OCI-LY1 (cell line): ENCODE measurements at regions not wholly inside any gene's neighbourhood (a gene's known extent, or its start where the extent isn't known, plus 50 kb on each side); places are given as distances from the start of the nearest gene placed in this dataset.

ENCODE experiments used
- H2AFZ ChIP-seq: fragments of 200-600 bp; sonication (generic), shearing (Covaris generic); 2 replicates; pipeline ENCODE4 v1.6.0; 2014; ENCODE audit warnings: antibody characterized with exemption, mild to moderate bottlenecking, low read length
- H3F3A ChIP-seq: fragments of 200-600 bp; sonication (generic), shearing (Covaris generic); 2 replicates; pipeline ENCODE4 v1.6.0; 2014; ENCODE audit warnings: mild to moderate bottlenecking, antibody characterized with exemption, low read length, moderate library complexity; ENCODE audit not compliant: insufficient read depth
- H3K27ac ChIP-seq: fragments of 200-600 bp; sonication (generic); 2 replicates; pipeline ENCODE4 v1.5.1; 2014; ENCODE audit warnings: low read length, mixed run types, mild to moderate bottlenecking, low read depth; ENCODE audit not compliant: poor library complexity, severe bottlenecking
- H3K27me3 ChIP-seq: fragments of 200-600 bp; sonication (generic); 2 replicates; pipeline ENCODE4 v1.6.0; 2014; ENCODE audit warnings: antibody characterized with exemption, mild to moderate bottlenecking, low read length, moderate library complexity; ENCODE audit not compliant: insufficient read depth
- H3K36me3 ChIP-seq: fragments of 200-600 bp; sonication (generic); 2 replicates; pipeline ENCODE4 v1.6.1; 2014; ENCODE audit warnings: mild to moderate bottlenecking, antibody characterized with exemption, low read length, moderate library complexity, mixed read lengths; ENCODE audit not compliant: insufficient read depth
- H3K4me1 ChIP-seq: fragments of 200-600 bp; sonication (generic); 2 replicates; pipeline ENCODE4 v1.5.1; 2014; ENCODE audit warnings: mild to moderate bottlenecking, low read length, moderate library complexity; ENCODE audit not compliant: insufficient read depth, severe bottlenecking
- H3K4me2 ChIP-seq: fragments of 200-600 bp; sonication (generic), shearing (Covaris generic); 2 replicates; pipeline ENCODE4 v1.6.1; 2014; ENCODE audit warnings: low read length
- H3K4me3 ChIP-seq: fragments of 200-600 bp; sonication (generic); 2 replicates; pipeline ENCODE4 v1.5.1; 2014; ENCODE audit warnings: low read length, low read depth, mild to moderate bottlenecking, mixed read lengths; ENCODE audit not compliant: poor library complexity, severe bottlenecking
- H3K79me2 ChIP-seq: fragments of 200-600 bp; shearing (Covaris generic); 2 replicates; pipeline ENCODE4 v1.6.1; 2016; ENCODE audit warnings: mixed run types, low read length, mixed read lengths; ENCODE audit not compliant: insufficient read depth
- H3K9ac ChIP-seq: fragments of 200-600 bp; sonication (generic), shearing (Covaris generic); 2 replicates; pipeline ENCODE4 v1.6.1; 2014; ENCODE audit warnings: mild to moderate bottlenecking, low read length, mixed read lengths
- H3K9me2 ChIP-seq: fragments of 200-600 bp; sonication (generic), shearing (Covaris generic); 2 replicates; pipeline ENCODE4 v1.6.1; 2014; ENCODE audit warnings: low read depth, mild to moderate bottlenecking, low read length, mixed read lengths
- H3K9me3 ChIP-seq: fragments of 200-600 bp; shearing (Covaris generic); 2 replicates; pipeline ENCODE4 v1.6.1; 2014; ENCODE audit warnings: low read length, mixed read lengths
- H4K20me1 ChIP-seq: fragments of 200-600 bp; sonication (generic), shearing (Covaris generic); 2 replicates; pipeline ENCODE4 v1.6.0; 2016; ENCODE audit warnings: mild to moderate bottlenecking, low read length; ENCODE audit not compliant: insufficient read depth
- CTCF ChIP-seq: fragments of 200-600 bp; sonication (generic), shearing (Covaris generic); IDR thresholded peaks from 2 replicates; pipeline ENCODE4 v1.5.1; 2017; ENCODE audit warnings: mild to moderate bottlenecking, antibody characterized with exemption, low read length, moderate library complexity, mixed read lengths
- EZH2 ChIP-seq: fragments of 200-600 bp; sonication (generic), shearing (Covaris generic); IDR thresholded peaks from 2 replicates; pipeline ENCODE4 v1.8.0; 2017; ENCODE audit warnings: borderline replicate concordance, mixed run types, mild to moderate bottlenecking, antibody characterized with exemption, low read length, moderate library complexity, mixed read lengths

GRCh38 chr14:101046071-101046470, 142.5 kb upstream of the RTL1 start:
- H3K9me2 ChIP-seq, result no peaks in the 10 kb centered on the region
- H3K9ac ChIP-seq, result no peak overlapping the region
- no peak for TF ChIP-seq EZH2
- no peak overlapping the region for H2AFZ ChIP-seq
- no peak overlapping the region for H3K4me3 ChIP-seq
- no peaks in the 10 kb centered on the region for H3F3A ChIP-seq
- no peak overlapping the region for H3K4me2 ChIP-seq
- no peaks in the 10 kb centered on the region for H3K79me2 ChIP-seq
- H3K27ac ChIP-seq, result no peak overlapping the region
- no peaks in the 10 kb centered on the region for H3K36me3 ChIP-seq
- no peaks in the 10 kb centered on the region for H3K27me3 ChIP-seq
- H4K20me1 ChIP-seq, result no peaks in the 10 kb centered on the region
- H3K4me1 ChIP-seq, result no peaks in the 10 kb centered on the region
- H3K9me3 ChIP-seq, result no peaks in the 10 kb centered on the region

GRCh38 chr14:101047326-101047725, 143.8 kb upstream of the RTL1 start:
- no peaks in the 10 kb centered on the region for H3F3A ChIP-seq
- no peaks in the 10 kb centered on the region for H3K9me3 ChIP-seq
- no peak overlapping the region for H2AFZ ChIP-seq
- H3K4me1 ChIP-seq, result no peaks in the 10 kb centered on the region
- no peaks in the 10 kb centered on the region for H3K79me2 ChIP-seq
- no peak overlapping the region for H3K4me2 ChIP-seq
- H4K20me1 ChIP-seq, result no peaks in the 10 kb centered on the region
- H3K36me3 ChIP-seq, result no peaks in the 10 kb centered on the region
- TF ChIP-seq EZH2, result no peak
- TF ChIP-seq CTCF, result no peak
- H3K9ac ChIP-seq, result no peak overlapping the region
- no peaks in the 10 kb centered on the region for H3K9me2 ChIP-seq
- no peak overlapping the region for H3K4me3 ChIP-seq
- H3K27me3 ChIP-seq, result no peaks in the 10 kb centered on the region
- H3K27ac ChIP-seq, result no peak overlapping the region

- Histone ChIP-seq H3F3A (no peaks in the 10 kb centered on the region), H3K9me2 (no peaks in the 10 kb centered on the region), H3K9ac (no peak overlapping the region), H3K4me2 (no peak overlapping the region), H3K9me3 (no peaks in the 10 kb centered on the region), H3K36me3 (no peaks in the 10 kb centered on the region), H3K79me2 (no peaks in the 10 kb centered on the region), H4K20me1 (no peaks in the 10 kb centered on the region), H3K27ac (no peak overlapping the region), H3K4me1 (no peaks in the 10 kb centered on the region), H3K27me3 (no peaks in the 10 kb centered on the region), H2AFZ (no peak overlapping the region), H3K4me3 (no peak overlapping the region)
- TF ChIP-seq CTCF, result no peak
- no peak for TF ChIP-seq EZH2
Observed at GRCh38 chr14:101048766-101049165, 145.2 kb upstream of the RTL1 start.

GRCh38 chr14:101049511-101049910, 146.0 kb upstream of the RTL1 start:
- no peak overlapping the region for H3K27ac ChIP-seq
- H2AFZ ChIP-seq, result no peak overlapping the region
- no peak overlapping the region for H3K4me3 ChIP-seq
- H3K36me3 ChIP-seq, result no peaks in the 10 kb centered on the region
- H3K4me1 ChIP-seq, result no peaks in the 10 kb centered on the region
- H3K79me2 ChIP-seq, result no peaks in the 10 kb centered on the region
- no peaks in the 10 kb centered on the region for H3K27me3 ChIP-seq
- no peak for TF ChIP-seq EZH2
- TF ChIP-seq CTCF, result no peak
- no peaks in the 10 kb centered on the region for H3F3A ChIP-seq
- no peak overlapping the region for H3K4me2 ChIP-seq
- H3K9me3 ChIP-seq, result no peaks in the 10 kb centered on the region
- no peaks in the 10 kb centered on the region for H4K20me1 ChIP-seq
- H3K9ac ChIP-seq, result no peak overlapping the region
- no peaks in the 10 kb centered on the region for H3K9me2 ChIP-seq
